WTC11 (cell line): ENCODE measurements at regions not wholly inside any gene's neighbourhood (a gene's known extent, or its start where the extent isn't known, plus 50 kb on each side); places are given as distances from the start of the nearest gene placed in this dataset.

Source experiments
- ATAC-seq: fragments of 200-7000 bp; cut with Tn5 transposase; 2 replicates; pipeline ENCODE4 v1.10.0; 2021; ENCODE audit warnings: mild to moderate bottlenecking, moderate library complexity
- CTCF ChIA-PET: fragments of 300-600 bp; sonication (Branson Sonifier 250); formaldehyde crosslinking; loops from one replicate; lab custom pipeline; 2021; ENCODE audit warnings: antibody characterized with exemption; lab: Charles Lee
- POLR2A ChIA-PET: fragments of 350-600 bp; sonication (Branson Sonifier 250); formaldehyde crosslinking; loops from one replicate; lab custom pipeline; 2021; ENCODE audit warnings: antibody characterized with exemption; lab: Charles Lee
- DNase-seq: peaks from one replicate; pipeline ENCODE4 v3.0.0; 2021; ENCODE audit warnings: low spot score
- H3K27ac Mint-ChIP-seq: 2 replicates; pipeline ENCODE4 v1.8.0; 2021; ENCODE audit warnings: mixed read lengths
- H3K27me3 Mint-ChIP-seq: 2 replicates; pipeline ENCODE4 v1.8.0; 2021; ENCODE audit warnings: low read depth, mild to moderate bottlenecking, moderate library complexity, mixed read lengths
- H3K36me3 Mint-ChIP-seq: 2 replicates; pipeline ENCODE4 v1.8.0; 2021; ENCODE audit warnings: mixed read lengths
- H3K4me1 Mint-ChIP-seq: 2 replicates; pipeline ENCODE4 v1.8.0; 2022; ENCODE audit warnings: mixed read lengths
- H3K4me3 Mint-ChIP-seq: 2 replicates; pipeline ENCODE4 v1.8.0; 2021; ENCODE audit warnings: mild to moderate bottlenecking, moderate library complexity, mixed read lengths
- H3K9me3 Mint-ChIP-seq: 2 replicates; pipeline ENCODE4 v1.8.0; 2021; ENCODE audit warnings: mixed read lengths
- AFF4 ChIP-seq: sonication (generic); formaldehyde crosslinking; IDR thresholded peaks from 2 replicates; pipeline ENCODE4 v1.8.1; 2023; ENCODE audit warnings: mild to moderate bottlenecking, missing genetic modification reagents, borderline replicate concordance
- CTCF ChIP-seq: fragments of 200-600 bp; IDR thresholded peaks from 2 replicates; pipeline ENCODE4 v1.8.0; 2022; ENCODE audit warnings: antibody characterized with exemption
- ELF4 ChIP-seq: sonication (generic); formaldehyde crosslinking; IDR thresholded peaks from 2 replicates; pipeline ENCODE4 v1.8.1; 2022; ENCODE audit warnings: low read depth, mild to moderate bottlenecking, moderate library complexity, missing genetic modification reagents
- FOXK1 ChIP-seq: sonication (generic); formaldehyde crosslinking; IDR thresholded peaks from 2 replicates; pipeline ENCODE4 v1.8.0; 2022; ENCODE audit warnings: mild to moderate bottlenecking, moderate library complexity, missing genetic modification reagents
- GABPB1 ChIP-seq: sonication (generic); formaldehyde crosslinking; IDR thresholded peaks from 2 replicates; pipeline ENCODE4 v1.8.1; 2023; ENCODE audit warnings: mild to moderate bottlenecking, missing genetic modification reagents
- IRF2 ChIP-seq: sonication (generic); formaldehyde crosslinking; IDR thresholded peaks from 2 replicates; pipeline ENCODE4 v1.8.0; 2022; ENCODE audit warnings: low read depth, missing genetic modification reagents, borderline replicate concordance
- NFATC4 ChIP-seq: fragments of 250-450 bp; sonication (Bioruptor Pico); IDR thresholded peaks from 2 replicates; pipeline ENCODE4 v1.9.0; 2021; ENCODE audit warnings: mild to moderate bottlenecking
- NR3C1 ChIP-seq: sonication (generic); formaldehyde crosslinking; conservative IDR thresholded peaks from 2 replicates; pipeline ENCODE4 v1.8.1; 2023; ENCODE audit warnings: low read depth, mild to moderate bottlenecking, missing genetic modification reagents
- PRRX2 ChIP-seq: fragments of 250-450 bp; sonication (Bioruptor Pico); IDR thresholded peaks from 2 replicates; pipeline ENCODE4 v1.8.0; 2021; ENCODE audit warnings: mild to moderate bottlenecking
- STAT6 ChIP-seq: sonication (generic); formaldehyde crosslinking; conservative IDR thresholded peaks from 2 replicates; pipeline ENCODE4 v1.8.1; 2023; ENCODE audit warnings: mild to moderate bottlenecking, low read depth, missing genetic modification reagents, moderate library complexity
- TEAD4 ChIP-seq: sonication (generic); formaldehyde crosslinking; IDR thresholded peaks from 2 replicates; pipeline ENCODE4 v1.8.0; 2022; ENCODE audit warnings: mild to moderate bottlenecking, missing genetic modification reagents
- ZNF512 ChIP-seq: sonication (generic); formaldehyde crosslinking; IDR thresholded peaks from 2 replicates; pipeline ENCODE4 v1.8.1; 2022; ENCODE audit warnings: missing genetic modification reagents, borderline replicate concordance
- ZNF671 ChIP-seq: fragments of 250-450 bp; sonication (Bioruptor Pico); IDR thresholded peaks from 2 replicates; pipeline ENCODE4 v1.8.0; 2021; ENCODE audit warnings: mild to moderate bottlenecking
- TF ChIP-seq, protein P1 (sequence below): sonication (generic); formaldehyde crosslinking; IDR thresholded peaks from 2 replicates; pipeline ENCODE4 v1.8.0; 2023; ENCODE audit warnings: missing genetic modification reagents, mild to moderate bottlenecking, borderline replicate concordance
- TF ChIP-seq, protein P2 (sequence below): sonication (generic); formaldehyde crosslinking; conservative IDR thresholded peaks from 2 replicates; pipeline ENCODE4 v1.8.1; 2022; ENCODE audit warnings: mild to moderate bottlenecking, missing genetic modification reagents
- TF ChIP-seq, protein P3 (sequence below): sonication (generic); formaldehyde crosslinking; IDR thresholded peaks from 2 replicates; pipeline ENCODE4 v1.8.0; 2023; ENCODE audit warnings: missing genetic modification reagents

DNA sequence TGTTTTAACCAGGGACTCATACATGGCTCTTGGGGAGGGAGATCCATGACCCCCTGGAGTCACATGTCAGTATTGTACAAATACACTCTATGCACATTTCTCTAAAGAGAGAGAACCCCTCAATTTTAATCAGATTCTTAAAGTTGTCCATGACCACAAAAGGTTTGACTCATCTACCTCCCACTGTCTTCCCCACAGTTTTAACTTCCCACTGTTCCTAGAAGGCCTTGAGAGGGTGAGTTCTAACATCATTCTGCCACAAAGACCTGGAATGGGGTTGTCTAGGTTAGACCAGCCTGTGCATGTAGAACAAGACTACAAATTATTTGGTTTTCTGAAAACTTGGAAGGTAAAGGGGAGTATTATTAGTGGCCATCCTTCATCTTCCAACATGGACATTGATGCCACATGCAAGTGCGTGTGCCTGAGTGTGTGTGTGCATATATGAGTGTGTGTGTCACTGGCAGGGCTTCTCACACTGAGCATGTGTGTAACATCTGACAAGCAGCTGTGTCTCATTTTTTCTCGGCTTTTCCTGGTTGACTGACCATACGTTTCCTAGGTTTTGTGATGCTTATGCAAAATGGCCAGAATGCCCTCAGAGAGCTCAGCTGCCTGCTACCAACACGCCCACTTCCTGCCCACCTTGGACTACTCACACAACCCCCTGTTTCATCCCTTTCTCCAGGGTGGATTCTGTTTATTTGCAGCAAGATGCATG is 94.6 kb upstream of the LGALSL start:
- Mint-ChIP-seq H3K4me3 (no peak overlapping the region), H3K27ac (no peak overlapping the region), H3K27me3 (no peaks in the 10 kb centered on the region; the same call in none of the 2 replicates), H3K9me3 (no peaks in the 10 kb centered on the region), H3K36me3 (no peaks in the 10 kb centered on the region), H3K4me1 (peaks cover 33% of the 10 kb centered on the region)
- CTCF ChIA-PET = interaction anchor here (1.4 kb wide), 1 partner anchor 129 kb away, joined by 5 read pairs; no protein-coding TSS in a partner anchor
- no peak for TF ChIP-seq STAT6 (CRISPR knock-in tag)
- TF ChIP-seq TEAD4 (CRISPR knock-in tag) = no peak
- TF ChIP-seq, protein P1, sequence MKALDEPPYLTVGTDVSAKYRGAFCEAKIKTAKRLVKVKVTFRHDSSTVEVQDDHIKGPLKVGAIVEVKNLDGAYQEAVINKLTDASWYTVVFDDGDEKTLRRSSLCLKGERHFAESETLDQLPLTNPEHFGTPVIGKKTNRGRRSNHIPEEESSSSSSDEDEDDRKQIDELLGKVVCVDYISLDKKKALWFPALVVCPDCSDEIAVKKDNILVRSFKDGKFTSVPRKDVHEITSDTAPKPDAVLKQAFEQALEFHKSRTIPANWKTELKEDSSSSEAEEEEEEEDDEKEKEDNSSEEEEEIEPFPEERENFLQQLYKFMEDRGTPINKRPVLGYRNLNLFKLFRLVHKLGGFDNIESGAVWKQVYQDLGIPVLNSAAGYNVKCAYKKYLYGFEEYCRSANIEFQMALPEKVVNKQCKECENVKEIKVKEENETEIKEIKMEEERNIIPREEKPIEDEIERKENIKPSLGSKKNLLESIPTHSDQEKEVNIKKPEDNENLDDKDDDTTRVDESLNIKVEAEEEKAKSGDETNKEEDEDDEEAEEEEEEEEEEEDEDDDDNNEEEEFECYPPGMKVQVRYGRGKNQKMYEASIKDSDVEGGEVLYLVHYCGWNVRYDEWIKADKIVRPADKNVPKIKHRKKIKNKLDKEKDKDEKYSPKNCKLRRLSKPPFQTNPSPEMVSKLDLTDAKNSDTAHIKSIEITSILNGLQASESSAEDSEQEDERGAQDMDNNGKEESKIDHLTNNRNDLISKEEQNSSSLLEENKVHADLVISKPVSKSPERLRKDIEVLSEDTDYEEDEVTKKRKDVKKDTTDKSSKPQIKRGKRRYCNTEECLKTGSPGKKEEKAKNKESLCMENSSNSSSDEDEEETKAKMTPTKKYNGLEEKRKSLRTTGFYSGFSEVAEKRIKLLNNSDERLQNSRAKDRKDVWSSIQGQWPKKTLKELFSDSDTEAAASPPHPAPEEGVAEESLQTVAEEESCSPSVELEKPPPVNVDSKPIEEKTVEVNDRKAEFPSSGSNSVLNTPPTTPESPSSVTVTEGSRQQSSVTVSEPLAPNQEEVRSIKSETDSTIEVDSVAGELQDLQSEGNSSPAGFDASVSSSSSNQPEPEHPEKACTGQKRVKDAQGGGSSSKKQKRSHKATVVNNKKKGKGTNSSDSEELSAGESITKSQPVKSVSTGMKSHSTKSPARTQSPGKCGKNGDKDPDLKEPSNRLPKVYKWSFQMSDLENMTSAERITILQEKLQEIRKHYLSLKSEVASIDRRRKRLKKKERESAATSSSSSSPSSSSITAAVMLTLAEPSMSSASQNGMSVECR (CRISPR knock-in tag) = no peak
- no peak for TF ChIP-seq AFF4 (CRISPR knock-in tag)
- TF ChIP-seq NFATC4 (CRISPR knock-in tag) = no peak
- TF ChIP-seq FOXK1 (CRISPR knock-in tag) = no peak
- no peak for ATAC-seq
- DNase-seq = no peak
- POLR2A ChIA-PET = no interaction called here

DNA sequence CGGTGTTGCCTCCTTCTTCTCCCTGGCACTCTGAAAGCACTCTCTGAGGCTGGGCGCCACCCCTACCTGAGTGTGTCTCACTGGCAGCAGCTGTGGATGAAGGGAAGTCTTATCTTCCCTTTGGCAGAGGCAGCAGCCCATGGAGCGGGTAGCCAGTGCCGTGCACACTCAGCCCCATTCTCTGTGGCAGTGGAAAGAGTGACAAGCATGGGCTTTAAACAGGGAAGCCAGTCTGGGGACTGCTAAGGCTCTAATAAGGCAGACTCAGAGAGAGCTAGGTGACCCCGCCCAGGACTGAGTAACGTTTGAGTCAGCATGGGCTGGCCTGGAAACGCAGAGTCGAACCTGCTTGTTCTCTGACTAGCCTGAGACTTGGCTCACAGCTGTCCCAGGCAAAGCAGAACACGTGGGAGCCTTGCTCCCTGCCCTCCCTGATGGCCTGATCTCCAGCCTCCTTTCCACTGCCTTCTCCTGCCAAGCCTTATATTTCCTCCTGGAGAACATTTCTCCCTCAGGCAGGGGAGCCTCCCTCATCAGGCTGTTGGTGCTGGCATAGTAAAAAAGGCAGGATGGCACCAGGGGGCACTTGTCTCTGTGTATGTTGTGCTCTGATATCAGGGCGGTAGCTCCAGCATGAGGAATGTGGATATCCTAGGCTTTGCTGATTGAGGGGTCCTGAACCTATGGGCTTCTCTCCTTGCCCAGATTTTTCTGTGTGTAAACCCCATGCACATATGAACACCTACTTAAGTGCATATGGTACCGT is 93.9 kb upstream of the LGALSL start:
- POLR2A ChIA-PET = no interaction called here
- no peaks in the 10 kb centered on the region for H3K36me3 Mint-ChIP-seq
- peak; percentile 57 for ATAC-seq
- DNase-seq = peak; percentile 22
- CTCF ChIA-PET = interaction anchor here (1.0 to 2.3 kb wide), 6 partner anchors 11 to 128 kb away, joined by 3 to 11 read pairs (median 4); no protein-coding TSS in a partner anchor
- no peak overlapping the region for H3K4me3 Mint-ChIP-seq
- H3K9me3 Mint-ChIP-seq = no peaks in the 10 kb centered on the region
- H3K27me3 Mint-ChIP-seq = no peaks in the 10 kb centered on the region; the same call in none of the 2 replicates
- peaks cover 35% of the 10 kb centered on the region for H3K4me1 Mint-ChIP-seq
- H3K27ac Mint-ChIP-seq = no peak overlapping the region
- TF ChIP-seq CTCF = no peak
- TF ChIP-seq, protein P2, sequence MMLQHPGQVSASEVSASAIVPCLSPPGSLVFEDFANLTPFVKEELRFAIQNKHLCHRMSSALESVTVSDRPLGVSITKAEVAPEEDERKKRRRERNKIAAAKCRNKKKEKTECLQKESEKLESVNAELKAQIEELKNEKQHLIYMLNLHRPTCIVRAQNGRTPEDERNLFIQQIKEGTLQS = no peak
- TF ChIP-seq ELF4 (CRISPR knock-in tag) = no peak
- TF ChIP-seq ZNF512 = no peak
- no peak for TF ChIP-seq PRRX2
- TF ChIP-seq ZNF671 = no peak
- TF ChIP-seq, protein P3, sequence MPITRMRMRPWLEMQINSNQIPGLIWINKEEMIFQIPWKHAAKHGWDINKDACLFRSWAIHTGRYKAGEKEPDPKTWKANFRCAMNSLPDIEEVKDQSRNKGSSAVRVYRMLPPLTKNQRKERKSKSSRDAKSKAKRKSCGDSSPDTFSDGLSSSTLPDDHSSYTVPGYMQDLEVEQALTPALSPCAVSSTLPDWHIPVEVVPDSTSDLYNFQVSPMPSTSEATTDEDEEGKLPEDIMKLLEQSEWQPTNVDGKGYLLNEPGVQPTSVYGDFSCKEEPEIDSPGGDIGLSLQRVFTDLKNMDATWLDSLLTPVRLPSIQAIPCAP (CRISPR knock-in tag) = no peak
- no peak for TF ChIP-seq IRF2 (CRISPR knock-in tag)
- no peak for TF ChIP-seq NR3C1 (CRISPR knock-in tag)
- no peak for TF ChIP-seq GABPB1 (CRISPR knock-in tag)
